Mammary epithelial cell (primary cell): ENCODE measurements at regions not wholly inside any gene's neighbourhood (a gene's known extent, or its start where the extent isn't known, plus 50 kb on each side); places are given as distances from the start of the nearest gene placed in this dataset.

ENCODE experiments used
- EZH2 ChIP-seq: IDR thresholded peaks from 2 replicates; pipeline ENCODE4 v1.6.1; 2012; ENCODE audit warnings: low read length, inconsistent platforms, borderline replicate concordance
- TF ChIP-seq, protein P1 (sequence below), 2 donors: IDR thresholded peaks in 1 of 2; conservative IDR thresholded peaks in 1 of 2; 2 replicates each; pipeline ENCODE4 v1.5.1; 2011 to 2012; ENCODE audit warnings: inconsistent platforms in 2 of 2, low read length in 2 of 2, mild to moderate bottlenecking in 2 of 2, control low read depth in 1 of 2, low read depth in 1 of 2; ENCODE audit not compliant: insufficient read depth in 1 of 2; ENCODE audit errors: extremely low read depth in 1 of 2

DNA sequence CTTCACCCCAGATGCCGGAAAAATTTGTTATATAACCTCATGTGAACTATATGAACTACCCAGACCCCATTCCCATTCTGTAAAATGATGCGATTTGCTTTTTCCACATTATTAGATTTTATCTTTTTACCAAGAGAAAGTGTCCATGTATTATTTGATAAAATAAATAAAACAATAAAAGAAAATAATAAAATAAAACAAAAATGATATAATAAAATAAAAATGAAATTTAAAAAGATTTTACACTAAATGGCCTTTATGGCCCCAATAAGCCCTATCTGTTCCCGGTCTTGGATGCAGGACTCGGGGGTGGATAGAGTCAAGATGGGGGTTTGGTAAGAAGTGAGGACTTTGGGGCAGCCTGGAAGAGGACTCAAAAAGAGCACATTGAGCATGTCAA, 357.2 kb downstream of the MATN1 start:
- TF ChIP-seq, protein P1, sequence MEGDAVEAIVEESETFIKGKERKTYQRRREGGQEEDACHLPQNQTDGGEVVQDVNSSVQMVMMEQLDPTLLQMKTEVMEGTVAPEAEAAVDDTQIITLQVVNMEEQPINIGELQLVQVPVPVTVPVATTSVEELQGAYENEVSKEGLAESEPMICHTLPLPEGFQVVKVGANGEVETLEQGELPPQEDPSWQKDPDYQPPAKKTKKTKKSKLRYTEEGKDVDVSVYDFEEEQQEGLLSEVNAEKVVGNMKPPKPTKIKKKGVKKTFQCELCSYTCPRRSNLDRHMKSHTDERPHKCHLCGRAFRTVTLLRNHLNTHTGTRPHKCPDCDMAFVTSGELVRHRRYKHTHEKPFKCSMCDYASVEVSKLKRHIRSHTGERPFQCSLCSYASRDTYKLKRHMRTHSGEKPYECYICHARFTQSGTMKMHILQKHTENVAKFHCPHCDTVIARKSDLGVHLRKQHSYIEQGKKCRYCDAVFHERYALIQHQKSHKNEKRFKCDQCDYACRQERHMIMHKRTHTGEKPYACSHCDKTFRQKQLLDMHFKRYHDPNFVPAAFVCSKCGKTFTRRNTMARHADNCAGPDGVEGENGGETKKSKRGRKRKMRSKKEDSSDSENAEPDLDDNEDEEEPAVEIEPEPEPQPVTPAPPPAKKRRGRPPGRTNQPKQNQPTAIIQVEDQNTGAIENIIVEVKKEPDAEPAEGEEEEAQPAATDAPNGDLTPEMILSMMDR (conservative IDR thresholded peaks at IDR 0.05 in 1 of 2, IDR thresholded peaks at IDR 0.05 in 1 of 2; ENCODE audit: extremely low read depth in 1 of 2, insufficient read depth in 1 of 2, low read depth in 1 of 2, low read length in 2 of 2): no peak
- no peak for TF ChIP-seq EZH2
